ENCODE measurements at regions not wholly inside any gene's neighbourhood (a gene's known extent, or its start where the extent isn't known, plus 50 kb on each side); places are given as distances from the start of the nearest gene placed in this dataset.

DNA sequence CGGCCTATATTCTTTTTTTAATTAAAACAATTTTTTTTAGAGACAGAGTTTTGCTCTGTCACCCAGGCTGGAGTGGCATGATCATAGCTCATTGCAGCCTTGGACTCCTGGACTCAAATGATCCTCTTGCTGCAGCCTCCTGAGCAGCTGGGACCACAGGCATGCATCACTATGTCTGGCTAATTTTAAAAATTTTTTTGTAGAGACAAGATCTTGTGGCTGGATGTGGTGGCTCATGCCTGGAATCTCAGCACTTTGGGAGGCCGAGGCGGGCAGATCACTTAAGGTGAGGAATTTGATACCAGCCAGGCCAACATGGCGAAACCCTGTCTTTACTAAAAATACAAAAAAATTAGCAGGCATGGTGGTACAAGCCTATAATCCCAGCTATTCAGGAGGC, 54.8 kb upstream of the MSI2 start:
- CTCF ChIA-PET = interaction anchor here (2.5 kb wide), 1 partner anchor 42 kb away, joined by 8 read pairs; no protein-coding TSS in a partner anchor
- DNase-seq (ENCODE audit: extremely low spot score) = no peak
- TF ChIP-seq LEF1 (IDR thresholded peaks at IDR 0.05; ENCODE audit: borderline replicate concordance) = no peak
- TF ChIP-seq TARDBP (IDR thresholded peaks at IDR 0.05) = no peak
- TF ChIP-seq L3MBTL2 (conservative IDR thresholded peaks at IDR 0.05) = no peak
- no peak for TF ChIP-seq ARNT (IDR thresholded peaks at IDR 0.05)
- TF ChIP-seq NFRKB (IDR thresholded peaks at IDR 0.05) = no peak
- TF ChIP-seq ZNF384 (IDR thresholded peaks at IDR 0.05) = no peak
- no peak for TF ChIP-seq SP1 (IDR thresholded peaks at IDR 0.05)
- no peak for TF ChIP-seq HDGF (IDR thresholded peaks at IDR 0.05; ENCODE audit: borderline replicate concordance)
- TF ChIP-seq FOXA1 (IDR thresholded peaks at IDR 0.05) = no peak
- no peak for TF ChIP-seq FOXK2 (IDR thresholded peaks at IDR 0.05)
- no peak for TF ChIP-seq SUZ12 (IDR thresholded peaks at IDR 0.05)
- TF ChIP-seq FOXM1 (IDR thresholded peaks at IDR 0.05; ENCODE audit: borderline replicate concordance) = no peak
- no peak for TF ChIP-seq ELF4 (IDR thresholded peaks at IDR 0.05)
- TF ChIP-seq, protein P1, sequence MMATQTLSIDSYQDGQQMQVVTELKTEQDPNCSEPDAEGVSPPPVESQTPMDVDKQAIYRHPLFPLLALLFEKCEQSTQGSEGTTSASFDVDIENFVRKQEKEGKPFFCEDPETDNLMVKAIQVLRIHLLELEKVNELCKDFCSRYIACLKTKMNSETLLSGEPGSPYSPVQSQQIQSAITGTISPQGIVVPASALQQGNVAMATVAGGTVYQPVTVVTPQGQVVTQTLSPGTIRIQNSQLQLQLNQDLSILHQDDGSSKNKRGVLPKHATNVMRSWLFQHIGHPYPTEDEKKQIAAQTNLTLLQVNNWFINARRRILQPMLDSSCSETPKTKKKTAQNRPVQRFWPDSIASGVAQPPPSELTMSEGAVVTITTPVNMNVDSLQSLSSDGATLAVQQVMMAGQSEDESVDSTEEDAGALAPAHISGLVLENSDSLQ (IDR thresholded peaks at IDR 0.05) = no peak
- TF ChIP-seq BHLHE40 (IDR thresholded peaks at IDR 0.05; ENCODE audit: borderline replicate concordance) = no peak
- no peak for TF ChIP-seq CTBP1 (IDR thresholded peaks at IDR 0.05; ENCODE audit: borderline replicate concordance)
- POLR2A ChIA-PET = no interaction called here

DNA sequence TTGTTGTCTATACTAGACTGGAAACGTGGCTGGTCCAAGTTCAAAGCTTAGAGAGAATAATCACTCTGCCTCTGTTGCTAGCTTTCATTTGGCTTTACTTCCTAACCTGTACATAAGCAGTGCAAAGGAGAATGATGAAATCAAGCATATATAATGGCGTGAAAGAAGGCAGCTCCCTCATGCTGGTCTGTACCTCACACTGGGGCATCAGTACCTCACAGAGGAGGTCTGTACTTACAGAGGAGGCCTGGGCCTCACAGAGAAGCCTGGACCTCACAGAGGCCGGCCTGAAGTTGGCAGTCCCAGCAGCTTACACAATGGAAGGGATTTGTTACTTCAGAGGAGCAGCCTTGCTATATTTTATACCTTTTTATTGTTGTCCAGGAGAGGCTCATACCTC, 53.3 kb upstream of the MSI2 start:
- ChIA-PET CTCF (no interaction called here), POLR2A (no interaction called here)
- TF ChIP-seq FOXA1 (IDR thresholded peaks at IDR 0.05) = no peak
- no peak for TF ChIP-seq ARNT (IDR thresholded peaks at IDR 0.05)
- TF ChIP-seq NFRKB (IDR thresholded peaks at IDR 0.05) = no peak
- no peak for TF ChIP-seq SP1 (IDR thresholded peaks at IDR 0.05)
- TF ChIP-seq, protein P1 (IDR thresholded peaks at IDR 0.05) = no peak
- TF ChIP-seq LEF1 (IDR thresholded peaks at IDR 0.05; ENCODE audit: borderline replicate concordance) = no peak
- no peak for DNase-seq (ENCODE audit: extremely low spot score)

All from HEK293T (cell line).